ENCODE measurements at regions not wholly inside any gene's neighbourhood (a gene's known extent, or its start where the extent isn't known, plus 50 kb on each side); places are given as distances from the start of the nearest gene placed in this dataset.

- H3K36me3 ChIP-seq (ENCODE audit: insufficient read depth, low read length), result no peaks in the 10 kb centered on the region
- no peaks in the 10 kb centered on the region for H3F3A ChIP-seq (ENCODE audit: low read depth)
- no peak overlapping the region for H3K4me2 ChIP-seq (ENCODE audit: low read depth, low read length, poor library complexity, severe bottlenecking)
- H3K4me1 ChIP-seq (ENCODE audit: insufficient read depth, low read length, poor library complexity, severe bottlenecking), result no peaks in the 10 kb centered on the region
- H3K27me3 ChIP-seq (ENCODE audit: insufficient read depth, low read length, poor library complexity, severe bottlenecking), result no peaks in the 10 kb centered on the region
- H3K9ac ChIP-seq (ENCODE audit: low read depth, low read length, poor library complexity, severe bottlenecking), result no peak overlapping the region
- no peaks in the 10 kb centered on the region for H3K9me3 ChIP-seq (ENCODE audit: insufficient read depth, low read depth, low read length)
- H3K4me3 ChIP-seq (ENCODE audit: low read length, poor library complexity, severe bottlenecking), result no peak overlapping the region
- H4K20me1 ChIP-seq (ENCODE audit: insufficient read depth, low read length, poor library complexity, severe bottlenecking), result no peaks in the 10 kb centered on the region
- TF ChIP-seq EZH2phosphoT487 (IDR thresholded peaks at IDR 0.05; ENCODE audit: borderline replicate concordance), result no peak
- TF ChIP-seq, protein P1, sequence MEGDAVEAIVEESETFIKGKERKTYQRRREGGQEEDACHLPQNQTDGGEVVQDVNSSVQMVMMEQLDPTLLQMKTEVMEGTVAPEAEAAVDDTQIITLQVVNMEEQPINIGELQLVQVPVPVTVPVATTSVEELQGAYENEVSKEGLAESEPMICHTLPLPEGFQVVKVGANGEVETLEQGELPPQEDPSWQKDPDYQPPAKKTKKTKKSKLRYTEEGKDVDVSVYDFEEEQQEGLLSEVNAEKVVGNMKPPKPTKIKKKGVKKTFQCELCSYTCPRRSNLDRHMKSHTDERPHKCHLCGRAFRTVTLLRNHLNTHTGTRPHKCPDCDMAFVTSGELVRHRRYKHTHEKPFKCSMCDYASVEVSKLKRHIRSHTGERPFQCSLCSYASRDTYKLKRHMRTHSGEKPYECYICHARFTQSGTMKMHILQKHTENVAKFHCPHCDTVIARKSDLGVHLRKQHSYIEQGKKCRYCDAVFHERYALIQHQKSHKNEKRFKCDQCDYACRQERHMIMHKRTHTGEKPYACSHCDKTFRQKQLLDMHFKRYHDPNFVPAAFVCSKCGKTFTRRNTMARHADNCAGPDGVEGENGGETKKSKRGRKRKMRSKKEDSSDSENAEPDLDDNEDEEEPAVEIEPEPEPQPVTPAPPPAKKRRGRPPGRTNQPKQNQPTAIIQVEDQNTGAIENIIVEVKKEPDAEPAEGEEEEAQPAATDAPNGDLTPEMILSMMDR (conservative IDR thresholded peaks at IDR 0.05; ENCODE audit: low read length), result no peak
- no peaks in the 10 kb centered on the region for H3K79me2 ChIP-seq (ENCODE audit: insufficient read depth, low read length)
- H2AFZ ChIP-seq (ENCODE audit: low read length), result no peak overlapping the region
- H3K9me2 ChIP-seq (replicated peaks; ENCODE audit: low read depth, low read length), result no peaks in the 10 kb centered on the region
Observed at GRCh38 chr3:30195352-30195751, 411.0 kb upstream of the TGFBR2 start.

DNA sequence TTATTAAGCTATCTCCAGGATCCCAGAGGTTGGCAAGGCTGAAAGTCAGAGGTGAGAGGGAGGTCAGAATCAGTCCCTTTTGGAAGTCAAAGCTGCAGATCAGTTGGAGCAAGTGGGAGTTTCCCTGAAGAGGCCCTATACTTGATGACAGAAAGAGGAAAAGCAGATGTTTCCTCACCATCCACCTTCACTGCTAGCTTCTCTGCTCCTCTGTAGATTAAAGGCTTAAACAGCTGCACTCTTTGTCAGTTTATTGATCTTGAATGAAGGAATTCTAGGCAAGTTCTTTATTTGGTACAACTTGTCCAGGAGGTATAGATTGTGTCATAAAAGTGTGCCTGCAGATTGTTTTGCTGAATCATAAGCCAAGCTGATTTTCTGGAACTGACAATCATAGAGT is 408.2 kb upstream of the TGFBR2 start:
- Histone ChIP-seq H2AFZ (ENCODE audit: low read length) (no peak overlapping the region), H3K4me1 (ENCODE audit: insufficient read depth, low read length, poor library complexity, severe bottlenecking) (no peaks in the 10 kb centered on the region), H3K79me2 (ENCODE audit: insufficient read depth, low read length) (no peaks in the 10 kb centered on the region), H3K9ac (ENCODE audit: low read depth, low read length, poor library complexity, severe bottlenecking) (no peak overlapping the region), H3K4me2 (ENCODE audit: low read depth, low read length, poor library complexity, severe bottlenecking) (no peak overlapping the region), H3K27me3 (ENCODE audit: insufficient read depth, low read length, poor library complexity, severe bottlenecking) (no peaks in the 10 kb centered on the region), H4K20me1 (ENCODE audit: insufficient read depth, low read length, poor library complexity, severe bottlenecking) (no peaks in the 10 kb centered on the region), H3K9me3 (ENCODE audit: insufficient read depth, low read depth, low read length) (no peaks in the 10 kb centered on the region), H3K9me2 (replicated peaks; ENCODE audit: low read depth, low read length) (no peaks in the 10 kb centered on the region), H3F3A (ENCODE audit: low read depth) (no peaks in the 10 kb centered on the region), H3K36me3 (ENCODE audit: insufficient read depth, low read length) (no peaks in the 10 kb centered on the region), H3K4me3 (ENCODE audit: low read length, poor library complexity, severe bottlenecking) (no peak overlapping the region)
- TF ChIP-seq, protein P1 (conservative IDR thresholded peaks at IDR 0.05; ENCODE audit: low read length), result no peak
- TF ChIP-seq EZH2phosphoT487 (IDR thresholded peaks at IDR 0.05; ENCODE audit: borderline replicate concordance), result no peak

DNA sequence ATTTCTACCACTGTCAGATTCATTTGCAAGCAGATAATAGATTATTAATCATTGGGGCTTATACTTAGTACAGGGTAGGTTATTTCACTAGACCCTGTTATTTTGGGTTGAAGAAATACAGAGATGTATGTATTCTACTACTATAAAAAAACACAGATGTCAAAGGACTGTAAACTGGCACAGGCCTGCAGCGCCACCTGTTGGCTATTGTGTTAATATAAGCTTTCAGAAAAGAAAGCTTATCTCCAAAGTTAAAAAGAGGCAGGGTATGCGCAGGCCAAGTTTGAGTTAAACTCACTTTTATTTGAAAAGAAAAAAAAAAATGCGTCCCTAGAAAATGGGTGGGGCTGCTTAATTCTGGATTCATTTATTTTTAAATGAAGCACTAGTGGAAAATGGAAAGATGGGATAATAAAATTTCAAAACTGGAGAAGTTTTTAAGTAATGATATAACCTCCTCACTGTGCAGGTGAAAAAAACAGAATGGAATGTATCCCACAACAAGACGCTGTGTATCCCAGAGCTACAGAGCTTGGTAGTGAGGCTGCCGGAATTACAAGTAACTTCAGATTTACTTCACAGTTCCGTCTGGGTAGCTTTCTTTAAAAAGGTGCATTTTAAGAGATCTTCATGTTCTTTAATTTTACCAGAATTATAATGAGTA is 407.2 kb upstream of the TGFBR2 start:
- Histone ChIP-seq H3K4me3 (ENCODE audit: low read length, poor library complexity, severe bottlenecking) (no peak overlapping the region), H2AFZ (ENCODE audit: low read length) (no peak overlapping the region), H3K27me3 (ENCODE audit: insufficient read depth, low read length, poor library complexity, severe bottlenecking) (no peaks in the 10 kb centered on the region), H3K4me1 (ENCODE audit: insufficient read depth, low read length, poor library complexity, severe bottlenecking) (no peaks in the 10 kb centered on the region), H3K9me3 (ENCODE audit: insufficient read depth, low read depth, low read length) (no peaks in the 10 kb centered on the region), H3K9ac (ENCODE audit: low read depth, low read length, poor library complexity, severe bottlenecking) (no peak overlapping the region), H3F3A (ENCODE audit: low read depth) (no peaks in the 10 kb centered on the region), H4K20me1 (ENCODE audit: insufficient read depth, low read length, poor library complexity, severe bottlenecking) (no peaks in the 10 kb centered on the region), H3K36me3 (ENCODE audit: insufficient read depth, low read length) (no peaks in the 10 kb centered on the region), H3K79me2 (ENCODE audit: insufficient read depth, low read length) (no peaks in the 10 kb centered on the region), H3K4me2 (ENCODE audit: low read depth, low read length, poor library complexity, severe bottlenecking) (no peak overlapping the region), H3K9me2 (replicated peaks; ENCODE audit: low read depth, low read length) (no peaks in the 10 kb centered on the region)
- TF ChIP-seq, protein P1 (conservative IDR thresholded peaks at IDR 0.05; ENCODE audit: low read length), result peak; percentile 94
- no peak for TF ChIP-seq EZH2phosphoT487 (IDR thresholded peaks at IDR 0.05; ENCODE audit: borderline replicate concordance)
